ENCODE measurements at regions not wholly inside any gene's neighbourhood (a gene's known extent, or its start where the extent isn't known, plus 50 kb on each side); places are given as distances from the start of the nearest gene placed in this dataset.

GRCh38 chr7:132672200-132672990, 96.1 kb upstream of the PLXNA4 start:
- no peak for DNase-seq (ENCODE audit: low spot score)

- no peak for DNase-seq (ENCODE audit: low spot score)
These were observed 90.5 kb upstream of the PLXNA4 start for GRCh38 chr7:132666774-132667172.

GRCh38 chr7:132666071-132666773, 90.0 kb upstream of the PLXNA4 start:
- peak; percentile 13 for DNase-seq (ENCODE audit: low spot score)

- peak; percentile 58 for DNase-seq (ENCODE audit: low spot score)
These were observed 80.8 kb upstream of the PLXNA4 start for GRCh38 chr7:132656846-132657776.

DNA sequence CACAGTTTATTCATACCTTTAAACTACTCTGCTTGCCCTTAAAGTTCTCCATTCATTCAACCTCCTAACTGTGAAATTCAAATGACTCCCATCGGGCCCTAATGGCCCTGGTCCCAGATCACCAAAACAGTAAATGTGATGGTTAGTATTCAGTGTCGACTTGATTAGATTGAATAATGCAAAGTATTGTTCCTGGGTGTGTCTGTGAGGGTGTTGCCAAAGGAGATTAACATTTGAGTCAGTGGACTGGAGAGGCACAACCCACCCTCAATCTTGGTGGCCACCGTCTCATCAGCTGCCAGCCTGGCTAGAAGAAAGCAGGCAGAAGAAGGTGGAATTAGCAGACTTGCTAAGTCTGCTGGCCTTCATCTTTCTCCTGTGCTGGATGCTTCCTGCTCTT, 80.1 kb upstream of the PLXNA4 start:
- DNase-seq (ENCODE audit: low spot score) = no peak

GRCh38 chr7:132655131-132655727, 79.0 kb upstream of the PLXNA4 start:
- DNase-seq (ENCODE audit: low spot score) = no peak

DNA sequence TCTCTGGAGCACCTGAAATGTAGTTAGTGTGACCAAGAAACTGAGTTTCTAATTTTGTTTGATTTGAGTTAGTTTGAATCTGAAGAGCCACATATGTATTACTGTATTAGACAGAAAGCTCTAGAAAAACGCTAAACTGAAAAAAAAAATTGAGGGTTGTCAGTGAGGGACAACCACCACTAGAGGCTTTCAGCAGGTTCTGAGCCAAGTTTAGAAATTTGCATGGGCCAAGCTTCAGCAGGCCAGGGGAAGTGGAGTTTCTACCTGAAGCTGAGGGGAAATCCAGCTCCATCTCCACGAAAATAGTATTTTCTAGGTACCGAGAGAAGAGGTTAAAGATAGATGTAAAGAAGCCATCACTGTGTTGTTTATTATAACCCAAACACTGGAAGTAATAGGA, 77.9 kb upstream of the PLXNA4 start:
- peak; percentile 75 for DNase-seq (ENCODE audit: low spot score)

- peak; percentile 68 for DNase-seq (ENCODE audit: low spot score)
These were observed 77.2 kb upstream of the PLXNA4 start for GRCh38 chr7:132653366-132653930.

GRCh38 chr7:132652507-132652906, 76.2 kb upstream of the PLXNA4 start:
- no peak for DNase-seq (ENCODE audit: low spot score)

DNA sequence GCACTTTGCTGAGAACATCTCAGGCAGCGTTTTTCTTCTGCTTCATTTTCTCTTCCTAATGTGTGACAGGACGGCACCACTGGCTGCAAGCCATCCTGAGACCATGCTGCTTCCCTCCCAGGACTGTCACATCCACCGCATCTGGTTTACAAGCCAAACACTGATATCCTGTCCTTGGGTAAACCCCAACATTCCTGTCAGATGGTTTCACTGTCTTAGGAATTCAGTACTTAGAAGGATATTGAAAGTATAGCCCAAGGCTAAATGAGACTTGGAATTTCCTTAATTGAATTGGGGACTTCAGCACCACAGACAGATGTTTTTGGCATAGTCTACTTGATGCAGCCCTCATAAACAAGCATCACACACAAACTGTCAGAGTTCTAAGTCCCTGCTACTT, 74.2 kb upstream of the PLXNA4 start:
- DNase-seq (ENCODE audit: low spot score) = no peak

DNA sequence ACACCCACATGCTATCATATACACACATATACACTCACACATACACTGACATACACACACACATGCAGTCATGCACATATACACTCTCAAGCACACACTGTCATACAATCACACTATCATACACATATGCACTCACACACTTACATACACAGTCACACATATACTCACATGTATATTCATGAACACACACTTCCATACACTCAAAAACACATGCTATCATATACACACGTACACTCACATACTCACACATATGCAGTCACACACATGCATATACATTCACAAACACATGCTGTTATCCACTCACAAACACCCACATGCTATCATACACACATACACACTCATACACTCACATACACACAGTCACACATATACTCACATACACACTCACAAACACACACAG, 71.0 kb upstream of the PLXNA4 start:
- no peak for DNase-seq (ENCODE audit: low spot score)

DNA sequence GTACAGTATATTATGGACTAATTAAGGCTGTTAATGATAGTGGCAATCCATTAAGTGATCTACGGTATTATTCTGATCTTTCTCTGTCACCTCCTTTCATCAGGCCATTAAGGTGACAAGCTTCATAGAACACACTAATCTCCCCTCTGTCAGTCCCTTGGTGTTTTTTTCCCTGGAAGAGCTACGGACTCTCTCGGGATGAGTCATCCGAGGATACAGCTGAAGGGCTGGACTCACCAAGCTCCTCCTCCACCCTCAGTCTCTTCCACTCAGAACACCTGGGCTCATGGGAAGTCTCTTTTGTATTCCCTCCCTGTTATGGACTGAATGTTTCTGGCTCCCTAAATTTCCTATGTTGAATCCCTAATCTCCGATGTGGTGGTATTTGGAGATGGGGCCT, 69.8 kb upstream of the PLXNA4 start:
- DNase-seq (ENCODE audit: low spot score) = no peak

- DNase-seq (ENCODE audit: low spot score) = no peak
These were observed 67.0 kb upstream of the PLXNA4 start for GRCh38 chr7:132643302-132643701.

GRCh38 chr7:132641238-132641637, 65.0 kb upstream of the PLXNA4 start:
- DNase-seq (ENCODE audit: low spot score) = no peak

DNA sequence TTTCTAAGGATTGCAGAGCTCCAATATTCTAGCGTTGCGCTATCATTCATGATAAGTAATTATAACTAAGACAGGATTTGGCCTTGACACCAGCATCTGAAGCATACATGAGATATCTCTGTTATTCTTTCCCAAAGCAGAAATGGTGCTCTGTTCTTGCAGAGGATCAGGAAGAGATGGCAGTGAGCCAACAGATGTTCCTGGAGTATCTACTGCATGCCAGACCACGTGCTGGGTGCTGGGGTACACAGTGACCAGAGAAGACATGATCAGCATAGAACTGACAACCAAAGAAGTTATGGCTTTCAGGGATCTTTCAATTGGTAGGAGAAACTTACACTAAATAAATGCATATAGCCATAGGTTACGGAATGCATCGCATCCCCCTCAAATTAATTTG, 63.7 kb upstream of the PLXNA4 start:
- DNase-seq (ENCODE audit: low spot score) = no peak

DNA sequence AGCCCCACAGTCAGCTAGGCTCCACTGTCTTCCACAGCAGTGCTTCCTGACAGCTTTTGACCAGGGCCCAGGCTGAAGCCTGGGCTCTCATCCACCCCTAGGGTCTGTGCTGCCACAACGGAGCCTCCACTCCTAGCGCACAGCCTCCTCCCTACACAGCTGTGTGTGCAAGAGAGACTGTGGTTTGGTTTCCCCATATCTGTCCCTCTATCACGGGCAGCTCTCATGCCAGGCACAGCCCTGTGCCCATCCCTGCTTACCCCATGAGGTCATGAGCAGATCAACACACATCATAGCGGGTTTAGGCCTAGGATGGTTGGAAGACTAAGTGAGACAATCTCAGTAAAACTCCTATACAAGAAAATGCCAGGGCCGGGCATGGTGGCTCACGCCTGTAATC, 61.7 kb upstream of the PLXNA4 start:
- no peak for DNase-seq (ENCODE audit: low spot score)

DNA sequence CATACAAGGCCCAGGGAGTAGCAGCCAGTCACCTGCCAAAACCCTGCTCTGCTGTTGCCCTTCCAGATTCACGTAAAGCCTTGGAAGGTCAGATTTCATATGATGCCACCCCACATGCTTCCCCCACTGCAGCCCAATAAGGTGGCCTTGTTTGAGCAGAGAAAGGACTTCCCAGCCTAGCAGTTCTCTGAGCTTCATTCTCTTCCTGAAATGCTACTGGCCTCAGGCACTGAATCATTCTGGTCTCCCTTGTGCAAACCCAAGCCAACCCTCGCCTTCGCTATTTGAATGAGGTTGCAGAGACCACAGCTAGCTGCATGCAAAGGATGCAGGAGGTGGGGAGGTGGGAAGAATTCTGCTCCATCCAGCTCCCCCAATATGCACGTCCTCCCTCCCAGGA, 60.3 kb upstream of the PLXNA4 start:
- no peak for DNase-seq (ENCODE audit: low spot score)

DNA sequence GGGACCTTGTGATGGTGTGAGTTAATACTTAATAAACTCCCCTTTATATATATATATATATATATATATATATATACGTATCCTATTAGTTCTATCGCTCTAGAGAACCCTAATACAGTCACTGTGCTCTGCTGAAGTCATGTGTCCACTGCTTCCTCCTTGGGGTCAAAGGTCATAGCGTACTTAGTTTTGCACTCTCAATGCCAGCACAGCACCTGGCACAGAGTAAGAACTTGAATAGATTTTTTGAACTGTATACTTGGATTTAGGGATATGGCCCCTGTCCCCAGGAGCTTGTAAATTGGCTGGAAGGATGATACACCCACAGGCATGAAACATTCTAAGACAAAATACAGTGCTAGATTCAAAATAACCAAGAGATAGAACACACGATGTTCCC, 58.9 kb upstream of the PLXNA4 start:
- DNase-seq (ENCODE audit: low spot score) = no peak

DNA sequence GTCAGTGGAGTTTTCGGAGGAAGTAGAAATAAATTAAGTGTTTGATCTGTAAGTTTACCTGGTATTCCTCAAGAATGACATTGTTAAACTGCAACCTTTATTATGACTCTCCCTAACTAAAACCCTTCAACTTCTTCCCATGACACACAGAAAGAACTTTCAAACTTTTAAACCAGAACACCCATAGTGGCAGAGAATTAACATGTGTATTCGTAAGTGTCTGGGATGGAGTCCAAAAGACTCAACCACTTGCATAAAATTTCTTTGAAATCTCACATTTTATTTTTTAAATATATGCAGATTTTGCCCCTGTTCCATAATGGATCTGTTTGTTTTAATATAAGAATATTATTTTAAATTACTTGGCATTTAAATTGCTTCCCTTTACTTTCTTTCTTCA, 54.6 kb upstream of the PLXNA4 start:
- DNase-seq (ENCODE audit: low spot score) = no peak

Measured in NAMALWA (cell line).